ENCODE measurements at regions not wholly inside any gene's neighbourhood (a gene's known extent, or its start where the extent isn't known, plus 50 kb on each side); places are given as distances from the start of the nearest gene placed in this dataset.

DNA sequence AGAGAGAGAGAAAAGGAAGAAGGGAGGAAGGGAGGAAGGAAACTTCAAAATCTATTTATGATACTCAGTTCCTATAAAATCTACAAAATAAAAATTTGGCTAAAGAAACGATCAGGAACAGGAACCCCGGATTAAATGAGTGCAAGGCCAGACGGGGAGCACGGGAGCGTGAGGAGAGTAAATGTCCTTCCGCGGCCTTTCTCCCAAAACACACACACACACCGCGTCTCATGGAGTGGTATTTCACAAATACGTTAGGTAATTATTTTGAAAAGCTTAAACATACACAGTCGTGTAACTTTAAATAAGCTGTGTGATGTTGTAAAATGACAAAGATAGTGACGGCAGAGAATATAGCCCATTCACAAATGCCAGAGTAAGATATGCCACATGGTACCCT, 125.7 kb upstream of the AFDN start:
- no peak overlapping the region for H3K4me3 ChIP-seq (ENCODE audit: low read depth, low read length)
- no peak for DNase-seq (ENCODE audit: low read depth, low spot score)
- in situ Hi-C loops (cut with HindIII; ENCODE audit: low sequenced_read_pairs): no loop called here
- TF ChIP-seq CTCF (IDR thresholded peaks at IDR 0.05; ENCODE audit: low read depth, low read length): no peak

DNA sequence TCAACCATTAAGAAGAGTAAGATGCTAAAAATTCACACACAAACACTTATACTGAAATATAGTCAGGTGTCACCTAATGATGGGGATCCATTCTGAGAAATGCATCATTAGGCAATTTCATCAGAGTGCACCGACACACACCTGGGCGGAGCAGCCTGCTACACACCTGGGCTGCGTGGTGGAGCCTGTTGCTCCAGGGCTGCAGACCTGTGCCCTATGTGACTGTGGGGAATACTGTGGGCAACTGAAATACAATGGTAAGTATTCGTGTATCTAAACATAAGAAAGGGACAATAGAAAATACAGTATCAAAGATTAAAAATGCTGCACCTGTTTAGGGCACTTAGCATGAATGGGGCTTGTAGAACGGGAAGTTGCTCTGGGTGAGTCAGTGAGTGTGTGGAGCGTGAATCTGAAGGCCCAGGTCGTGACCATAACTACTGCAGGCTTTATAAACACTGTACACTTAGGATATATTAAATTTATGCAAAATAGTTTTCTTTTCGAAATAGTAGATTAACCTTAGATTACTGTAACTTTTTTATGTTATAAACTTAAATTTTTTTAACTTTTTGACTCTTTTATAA, 124.4 kb upstream of the AFDN start:
- H3K4me3 ChIP-seq (ENCODE audit: low read depth, low read length): no peak overlapping the region
- DNase-seq (ENCODE audit: low read depth, low spot score): no peak
- in situ Hi-C loops (cut with HindIII; ENCODE audit: low sequenced_read_pairs): no loop called here
- TF ChIP-seq CTCF (IDR thresholded peaks at IDR 0.05; ENCODE audit: low read depth, low read length): no peak

GRCh38 chr6:167703347-167703746, 123.4 kb upstream of the AFDN start:
- in situ Hi-C loops (cut with HindIII; ENCODE audit: low sequenced_read_pairs): no loop called here
- TF ChIP-seq CTCF (IDR thresholded peaks at IDR 0.05; ENCODE audit: low read depth, low read length): no peak
- H3K4me3 ChIP-seq (ENCODE audit: low read depth, low read length): no peak overlapping the region
- DNase-seq (ENCODE audit: low read depth, low spot score): no peak

- in situ Hi-C loops (cut with HindIII; ENCODE audit: low sequenced_read_pairs): no loop called here
- DNase-seq (ENCODE audit: low read depth, low spot score): no peak
- no peak overlapping the region for H3K4me3 ChIP-seq (ENCODE audit: low read depth, low read length)
- no peak for TF ChIP-seq CTCF (IDR thresholded peaks at IDR 0.05; ENCODE audit: low read depth, low read length)
Observed at GRCh38 chr6:167703781-167704180, 122.9 kb upstream of the AFDN start.

GRCh38 chr6:167704396-167704901, 122.3 kb upstream of the AFDN start:
- no peak overlapping the region for H3K4me3 ChIP-seq (ENCODE audit: low read depth, low read length)
- DNase-seq (ENCODE audit: low read depth, low spot score): no peak
- TF ChIP-seq CTCF (IDR thresholded peaks at IDR 0.05; ENCODE audit: low read depth, low read length): no peak
- in situ Hi-C loops (cut with HindIII; ENCODE audit: low sequenced_read_pairs): no loop called here

- no peak for DNase-seq (ENCODE audit: low read depth, low spot score)
- H3K4me3 ChIP-seq (ENCODE audit: low read depth, low read length): no peak overlapping the region
- TF ChIP-seq CTCF (IDR thresholded peaks at IDR 0.05; ENCODE audit: low read depth, low read length): no peak
- in situ Hi-C loops (cut with HindIII; ENCODE audit: low sequenced_read_pairs): no loop called here
Observed at GRCh38 chr6:167705211-167705750, 121.4 kb upstream of the AFDN start.

All from astrocyte of the spinal cord (primary cell).